ENCODE measurements at regions not wholly inside any gene's neighbourhood (a gene's known extent, or its start where the extent isn't known, plus 50 kb on each side); places are given as distances from the start of the nearest gene placed in this dataset.

- no peak for TF ChIP-seq SPI1 (IDR thresholded peaks at IDR 0.05; ENCODE audit: borderline replicate concordance, low read depth)
- no peak for TF ChIP-seq CTCF (IDR thresholded peaks at IDR 0.05; ENCODE audit: insufficient read depth, low read length)
- TF ChIP-seq REST (IDR thresholded peaks at IDR 0.05; ENCODE audit: insufficient replicate concordance, low read depth), result no peak
- TF ChIP-seq POLR2AphosphoS5 (IDR thresholded peaks at IDR 0.05; ENCODE audit: low read depth), result no peak
- no peak for TF ChIP-seq GABPA (IDR thresholded peaks at IDR 0.05; ENCODE audit: low read depth)
- H3K27ac ChIP-seq (replicated peaks), result no peak overlapping the region
- no peak for DNase-seq (ENCODE audit: low read depth in 1 of 2, low spot score in 1 of 2)
- no peak overlapping the region for H3K4me3 ChIP-seq (replicated peaks; ENCODE audit: insufficient read depth, low read length)
- H3K27me3 ChIP-seq (ENCODE audit: insufficient read depth, poor library complexity, severe bottlenecking), result no peaks in the 10 kb centered on the region
Measured at GRCh38 chr1:214900590-214900989, 181.9 kb upstream of the KCNK2 start.

- H3K27ac ChIP-seq (replicated peaks), result no peak overlapping the region
- DNase-seq (ENCODE audit: low read depth in 1 of 2, low spot score in 1 of 2), result no peak
- no peaks in the 10 kb centered on the region for H3K27me3 ChIP-seq (ENCODE audit: insufficient read depth, poor library complexity, severe bottlenecking)
- TF ChIP-seq REST (IDR thresholded peaks at IDR 0.05; ENCODE audit: insufficient replicate concordance, low read depth) (no peak), SPI1 (IDR thresholded peaks at IDR 0.05; ENCODE audit: borderline replicate concordance, low read depth) (no peak), POLR2AphosphoS5 (IDR thresholded peaks at IDR 0.05; ENCODE audit: low read depth) (no peak), CTCF (IDR thresholded peaks at IDR 0.05; ENCODE audit: insufficient read depth, low read length) (no peak), GABPA (IDR thresholded peaks at IDR 0.05; ENCODE audit: low read depth) (no peak)
- no peak overlapping the region for H3K4me3 ChIP-seq (replicated peaks; ENCODE audit: insufficient read depth, low read length)
Measured at GRCh38 chr1:214901718-214902117, 180.8 kb upstream of the KCNK2 start.

- TF ChIP-seq POLR2AphosphoS5 (IDR thresholded peaks at IDR 0.05; ENCODE audit: low read depth) (no peak), GABPA (IDR thresholded peaks at IDR 0.05; ENCODE audit: low read depth) (no peak), REST (IDR thresholded peaks at IDR 0.05; ENCODE audit: insufficient replicate concordance, low read depth) (no peak), CTCF (IDR thresholded peaks at IDR 0.05; ENCODE audit: insufficient read depth, low read length) (no peak), SPI1 (IDR thresholded peaks at IDR 0.05; ENCODE audit: borderline replicate concordance, low read depth) (no peak)
- H3K27me3 ChIP-seq (ENCODE audit: insufficient read depth, poor library complexity, severe bottlenecking), result no peaks in the 10 kb centered on the region
- no peak for DNase-seq (ENCODE audit: low read depth in 1 of 2, low spot score in 1 of 2)
- no peak overlapping the region for H3K4me3 ChIP-seq (replicated peaks; ENCODE audit: insufficient read depth, low read length)
- no peak overlapping the region for H3K27ac ChIP-seq (replicated peaks)
Measured at GRCh38 chr1:214902636-214903320, 179.8 kb upstream of the KCNK2 start.

Measured in HL-60 (cell line).